ENCODE measurements at regions not wholly inside any gene's neighbourhood (a gene's known extent, or its start where the extent isn't known, plus 50 kb on each side); places are given as distances from the start of the nearest gene placed in this dataset.

GRCh38 chr3:94532951-94533350 is 470.1 kb downstream of the NSUN3 start (continued):
- TF ChIP-seq ZNF584 (CRISPR knock-in tag; IDR thresholded peaks at IDR 0.05; ENCODE audit: low read depth) (no peak), ZNF407 (IDR thresholded peaks at IDR 0.05; ENCODE audit: low read depth) (no peak), POU5F1 (IDR thresholded peaks at IDR 0.05; ENCODE audit: borderline replicate concordance, low read depth, low read length, partially characterized antibody) (no peak), PTTG1 (tag; IDR thresholded peaks at IDR 0.05; ENCODE audit: low read depth) (no peak), AFF1 (IDR thresholded peaks at IDR 0.05; ENCODE audit: low read depth in 1 of 2, partially characterized antibody in 2 of 2) (no peak)
- TF ChIP-seq, protein P1, sequence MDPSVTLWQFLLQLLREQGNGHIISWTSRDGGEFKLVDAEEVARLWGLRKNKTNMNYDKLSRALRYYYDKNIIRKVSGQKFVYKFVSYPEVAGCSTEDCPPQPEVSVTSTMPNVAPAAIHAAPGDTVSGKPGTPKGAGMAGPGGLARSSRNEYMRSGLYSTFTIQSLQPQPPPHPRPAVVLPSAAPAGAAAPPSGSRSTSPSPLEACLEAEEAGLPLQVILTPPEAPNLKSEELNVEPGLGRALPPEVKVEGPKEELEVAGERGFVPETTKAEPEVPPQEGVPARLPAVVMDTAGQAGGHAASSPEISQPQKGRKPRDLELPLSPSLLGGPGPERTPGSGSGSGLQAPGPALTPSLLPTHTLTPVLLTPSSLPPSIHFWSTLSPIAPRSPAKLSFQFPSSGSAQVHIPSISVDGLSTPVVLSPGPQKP (CRISPR knock-in tag; IDR thresholded peaks at IDR 0.05): no peak

All from K562 (cell line).